Natural killer cell (primary cell): ENCODE measurements at regions not wholly inside any gene's neighbourhood (a gene's known extent, or its start where the extent isn't known, plus 50 kb on each side); places are given as distances from the start of the nearest gene placed in this dataset.

Source experiments
- ATAC-seq, 3 donors: fragments of 150-1000 bp in 2 of 3; fragments of 200-7000 bp in 1 of 3; cut with Tn5 transposase; 1 replicate in 1 of 3; 2 replicates in 2 of 3; pipeline ENCODE4 v1.10.0; 2021; ENCODE audit warnings: mild to moderate bottlenecking in 2 of 3, moderate library complexity in 2 of 3
- DNase-seq, 2 donors: peaks; one replicate each; pipeline versions ENCODE4 v3.0.0 to v3.0.0-alpha.2; 2013 to 2021; ENCODE audit warnings: mixed read lengths in 1 of 2
- H3K27ac ChIP-seq: one replicate; pipeline ENCODE4 v1.5.1; 2013; ENCODE audit warnings: mild to moderate bottlenecking, low read length
- H3K27me3 ChIP-seq: one replicate; pipeline ENCODE4 v1.6.1; 2013; ENCODE audit warnings: low read length; ENCODE audit not compliant: control insufficient read depth, insufficient read depth
- H3K36me3 ChIP-seq: one replicate; pipeline ENCODE4 v1.6.1; 2013; ENCODE audit warnings: low read length; ENCODE audit not compliant: control insufficient read depth, insufficient read depth
- H3K4me1 ChIP-seq: one replicate; pipeline ENCODE4 v1.6.1; 2013; ENCODE audit warnings: low read length; ENCODE audit not compliant: control insufficient read depth, insufficient read depth
- H3K4me3 ChIP-seq: one replicate; pipeline ENCODE4 v1.5.1; 2013; ENCODE audit warnings: low read length
- H3K9me3 ChIP-seq: one replicate; pipeline ENCODE4 v1.6.1; 2013; ENCODE audit warnings: low read length; ENCODE audit not compliant: control insufficient read depth, insufficient read depth
- H3K27ac Mint-ChIP-seq, 2 donors: one replicate each; pipeline ENCODE4 v1.8.0; 2022; ENCODE audit warnings: mild to moderate bottlenecking in 2 of 2, mixed read lengths in 2 of 2, moderate library complexity in 1 of 2
- H3K27me3 Mint-ChIP-seq, 2 donors: one replicate each; pipeline ENCODE4 v1.8.0; 2022; ENCODE audit warnings: low read depth in 2 of 2, mixed read lengths in 2 of 2
- H3K36me3 Mint-ChIP-seq: one replicate; pipeline ENCODE4 v1.8.0; 2022; ENCODE audit warnings: mixed read lengths
- H3K4me1 Mint-ChIP-seq, 2 donors: one replicate each; pipeline ENCODE4 v1.8.0; 2022; ENCODE audit warnings: mixed read lengths in 2 of 2
- H3K4me3 Mint-ChIP-seq: one replicate; pipeline ENCODE4 v1.8.0; 2022; ENCODE audit warnings: mild to moderate bottlenecking, moderate library complexity, mixed read lengths
- H3K9me3 Mint-ChIP-seq, 2 donors: one replicate each; pipeline ENCODE4 v1.8.0; 2022; ENCODE audit warnings: mixed read lengths in 2 of 2
- WGBS: methylation state at CpG from one replicate; pipeline ENCODE4 v1.1.7; 2013; ENCODE audit warnings: missing lambda C conversion rate; ENCODE audit not compliant: insufficient coverage; 5-methylcytosine and 5-hydroxymethylcytosine counted together
- intact Hi-C: fragments of 100-400 bp; cut with micrococcal nuclease; formaldehyde crosslinking; loops from one replicate; pipeline ENCODE4 v1.14.2; 2022
- TF ChIP-seq, protein P1 (sequence below): fragments of 200-600 bp; IDR thresholded peaks from one replicate; pipeline ENCODE4 v1.8.0; 2022; ENCODE audit warnings: antibody characterized with exemption

DNA sequence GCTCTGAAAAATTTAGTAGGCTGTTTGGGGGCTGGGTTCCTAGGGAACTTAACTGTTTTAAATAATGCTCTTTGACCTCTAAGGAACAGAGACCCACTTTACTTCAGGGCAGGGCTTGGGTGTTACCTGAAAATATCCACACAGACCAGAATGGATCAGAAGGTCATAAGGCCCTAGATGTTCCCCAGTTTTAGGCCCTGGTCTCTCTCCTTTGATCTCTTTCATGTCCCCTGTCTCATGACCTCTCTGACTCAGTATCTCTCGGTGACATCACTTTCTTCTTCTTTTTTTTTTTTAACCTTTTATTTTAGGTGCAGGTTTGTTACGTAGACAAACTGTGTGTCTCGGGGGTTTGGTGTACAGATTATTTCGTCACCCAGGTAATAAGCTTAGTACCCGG is 272.1 kb upstream of the SGK1 start:
- H3K36me3 Mint-ChIP-seq = no peaks in the 10 kb centered on the region
- H3K27me3 ChIP-seq = no peaks in the 10 kb centered on the region
- no peaks in the 10 kb centered on the region for H3K36me3 ChIP-seq
- H3K27ac ChIP-seq = no peak overlapping the region
- no peaks in the 10 kb centered on the region for H3K4me1 ChIP-seq
- 100% methylated on average over 3 of the region's 5 CpGs for WGBS
- no peak overlapping the region for H3K4me3 Mint-ChIP-seq
- no peak overlapping the region for H3K4me3 ChIP-seq
- TF ChIP-seq, protein P1, sequence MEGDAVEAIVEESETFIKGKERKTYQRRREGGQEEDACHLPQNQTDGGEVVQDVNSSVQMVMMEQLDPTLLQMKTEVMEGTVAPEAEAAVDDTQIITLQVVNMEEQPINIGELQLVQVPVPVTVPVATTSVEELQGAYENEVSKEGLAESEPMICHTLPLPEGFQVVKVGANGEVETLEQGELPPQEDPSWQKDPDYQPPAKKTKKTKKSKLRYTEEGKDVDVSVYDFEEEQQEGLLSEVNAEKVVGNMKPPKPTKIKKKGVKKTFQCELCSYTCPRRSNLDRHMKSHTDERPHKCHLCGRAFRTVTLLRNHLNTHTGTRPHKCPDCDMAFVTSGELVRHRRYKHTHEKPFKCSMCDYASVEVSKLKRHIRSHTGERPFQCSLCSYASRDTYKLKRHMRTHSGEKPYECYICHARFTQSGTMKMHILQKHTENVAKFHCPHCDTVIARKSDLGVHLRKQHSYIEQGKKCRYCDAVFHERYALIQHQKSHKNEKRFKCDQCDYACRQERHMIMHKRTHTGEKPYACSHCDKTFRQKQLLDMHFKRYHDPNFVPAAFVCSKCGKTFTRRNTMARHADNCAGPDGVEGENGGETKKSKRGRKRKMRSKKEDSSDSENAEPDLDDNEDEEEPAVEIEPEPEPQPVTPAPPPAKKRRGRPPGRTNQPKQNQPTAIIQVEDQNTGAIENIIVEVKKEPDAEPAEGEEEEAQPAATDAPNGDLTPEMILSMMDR = no peak
- ATAC-seq (no peak), DNase-seq (no peak)
- no peaks in the 10 kb centered on the region for H3K4me1 Mint-ChIP-seq
- H3K9me3 ChIP-seq = no peaks in the 10 kb centered on the region
- peaks cover 3 to 5% of the 10 kb centered on the region in 2 donors for H3K27me3 Mint-ChIP-seq
- intact Hi-C loops = no loop called here
- no peaks in the 10 kb centered on the region for H3K9me3 Mint-ChIP-seq
- H3K27ac Mint-ChIP-seq = no peak overlapping the region

DNA sequence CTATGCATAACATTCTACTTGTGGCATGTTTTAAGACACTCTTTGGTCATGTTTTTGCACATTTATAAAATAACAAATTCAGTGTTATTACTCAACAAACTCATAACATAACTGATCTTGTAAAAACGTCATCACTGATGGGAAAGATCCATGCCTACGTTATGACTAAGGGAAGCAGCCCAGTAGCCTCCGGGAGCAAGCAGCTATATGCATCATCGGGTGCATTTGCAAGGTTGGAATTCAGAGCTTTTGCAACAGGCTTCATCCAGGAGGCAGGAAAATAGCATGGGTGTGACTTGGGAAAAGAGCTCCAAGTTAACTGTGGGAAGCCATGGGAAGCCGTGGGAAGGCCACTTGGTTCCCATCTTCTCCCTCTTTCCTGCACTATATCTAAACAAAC is 271.6 kb upstream of the SGK1 start:
- Histone ChIP-seq H3K36me3 (no peaks in the 10 kb centered on the region), H3K27me3 (no peaks in the 10 kb centered on the region), H3K4me1 (no peaks in the 10 kb centered on the region), H3K9me3 (no peaks in the 10 kb centered on the region), H3K27ac (no peak overlapping the region), H3K4me3 (no peak overlapping the region)
- no peaks in the 10 kb centered on the region for H3K4me1 Mint-ChIP-seq
- no peaks in the 10 kb centered on the region for H3K36me3 Mint-ChIP-seq
- ATAC-seq (no peak), DNase-seq (no peak)
- TF ChIP-seq, protein P1 = no peak
- peaks cover 3 to 7% of the 10 kb centered on the region in 2 donors for H3K27me3 Mint-ChIP-seq
- intact Hi-C loops = no loop called here
- no peaks in the 10 kb centered on the region for H3K9me3 Mint-ChIP-seq
- 89% methylated on average over 5 of the region's 5 CpGs for WGBS
- H3K4me3 Mint-ChIP-seq = no peak overlapping the region
- no peak overlapping the region for H3K27ac Mint-ChIP-seq

DNA sequence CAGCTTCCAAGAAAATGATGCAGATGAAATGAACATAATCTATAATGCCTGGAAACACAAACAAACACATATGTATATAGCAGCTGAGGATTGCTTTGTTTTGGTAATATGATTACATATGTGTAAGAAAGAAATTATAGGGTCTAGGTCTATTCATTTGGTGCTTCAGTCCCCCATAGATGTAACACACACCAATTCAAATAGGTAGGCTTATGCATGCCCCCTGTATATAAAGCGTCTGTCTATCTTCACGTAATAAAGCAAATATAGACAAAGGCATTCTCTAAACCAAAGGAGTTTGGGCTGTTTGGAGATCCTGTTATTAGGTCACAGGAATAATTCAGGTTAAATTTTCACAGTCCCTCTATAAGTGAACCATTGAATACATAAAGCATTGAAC is 270.4 kb upstream of the SGK1 start:
- WGBS = no CpG with 5 or more reads among the region's 2 CpGs
- Histone ChIP-seq H3K9me3 (no peaks in the 10 kb centered on the region), H3K4me3 (no peak overlapping the region), H3K27ac (no peak overlapping the region), H3K36me3 (no peaks in the 10 kb centered on the region), H3K4me1 (no peaks in the 10 kb centered on the region), H3K27me3 (no peaks in the 10 kb centered on the region)
- no peak overlapping the region for H3K4me3 Mint-ChIP-seq
- intact Hi-C loops = no loop called here
- no peak overlapping the region for H3K27ac Mint-ChIP-seq
- TF ChIP-seq, protein P1 = no peak
- H3K4me1 Mint-ChIP-seq = no peaks in the 10 kb centered on the region
- no peak for ATAC-seq
- peaks cover 3 to 7% of the 10 kb centered on the region in 2 donors for H3K27me3 Mint-ChIP-seq
- no peak for DNase-seq
- H3K9me3 Mint-ChIP-seq = no peaks in the 10 kb centered on the region
- no peaks in the 10 kb centered on the region for H3K36me3 Mint-ChIP-seq

DNA sequence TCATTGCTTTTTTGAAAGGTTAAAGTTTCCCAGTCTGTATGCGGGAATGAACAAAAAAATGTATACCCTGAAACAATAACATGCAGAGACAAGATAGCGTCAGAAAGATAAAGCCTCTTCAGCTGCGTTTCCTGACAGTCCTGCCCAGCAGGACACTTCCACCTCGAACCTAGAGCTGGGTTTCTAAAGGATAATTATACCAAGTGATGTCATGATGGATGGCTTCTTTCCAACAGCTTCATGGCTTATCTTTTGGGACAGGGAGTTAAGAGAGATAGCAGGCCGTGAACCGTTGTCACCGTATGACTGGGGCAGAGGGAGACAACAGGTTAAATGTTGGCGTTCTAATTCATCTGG is 267.6 kb upstream of the SGK1 start:
- Mint-ChIP-seq H3K4me1 (no peaks in the 10 kb centered on the region), H3K36me3 (no peaks in the 10 kb centered on the region), H3K27me3 (peaks cover 3 to 7% of the 10 kb centered on the region in 2 donors), H3K27ac (no peak overlapping the region), H3K4me3 (no peak overlapping the region), H3K9me3 (no peaks in the 10 kb centered on the region)
- no peak overlapping the region for H3K27ac ChIP-seq
- WGBS = 90% methylated on average over 8 of the region's 8 CpGs
- no peaks in the 10 kb centered on the region for H3K27me3 ChIP-seq
- ATAC-seq (no peak), DNase-seq (no peak)
- no peaks in the 10 kb centered on the region for H3K36me3 ChIP-seq
- TF ChIP-seq, protein P1 = no peak
- no peaks in the 10 kb centered on the region for H3K9me3 ChIP-seq
- no peak overlapping the region for H3K4me3 ChIP-seq
- intact Hi-C loops = no loop called here
- H3K4me1 ChIP-seq = no peaks in the 10 kb centered on the region
